ENCODE measurements at regions not wholly inside any gene's neighbourhood (a gene's known extent, or its start where the extent isn't known, plus 50 kb on each side); places are given as distances from the start of the nearest gene placed in this dataset.
"Not testable (repeated sequence)": the region's sequence is repeated elsewhere in the genome, so short reads cannot be mapped to it uniquely, and the experiment has no call there.

GRCh38 chr6:3617681-3618311, 133.7 kb downstream of the PXDC1 start:
- no peak for DNase-seq

- no peak for DNase-seq
Measured at GRCh38 chr6:3617192-3617631, 134.3 kb downstream of the PXDC1 start.

GRCh38 chr6:3616565-3617176, 134.8 kb downstream of the PXDC1 start:
- DNase-seq = no peak

- no peak for DNase-seq
Measured at GRCh38 chr6:3615391-3616380, 135.8 kb downstream of the PXDC1 start.

GRCh38 chr6:3614918-3615317, 136.6 kb downstream of the PXDC1 start:
- no peak for DNase-seq

- DNase-seq = not testable (repeated sequence)
Measured at GRCh38 chr6:3613565-3613964, 137.9 kb downstream of the PXDC1 start.

GRCh38 chr6:3612341-3613041, 139.0 kb downstream of the PXDC1 start:
- DNase-seq = no peak

- no peak for DNase-seq
Measured at GRCh38 chr6:3610921-3611320, 140.6 kb downstream of the PXDC1 start.

- no peak for DNase-seq
Measured at GRCh38 chr6:3610206-3610605, 141.3 kb downstream of the PXDC1 start.

- no peak for DNase-seq
Measured at GRCh38 chr6:3609388-3609787, 142.1 kb downstream of the PXDC1 start.

GRCh38 chr6:3608159-3608558, 143.4 kb downstream of the PXDC1 start:
- no peak for DNase-seq

GRCh38 chr6:3607599-3607998, 143.9 kb downstream of the PXDC1 start:
- DNase-seq = no peak

- DNase-seq = no peak
Measured at GRCh38 chr6:3607171-3607570, 144.3 kb downstream of the PXDC1 start.

GRCh38 chr6:3603340-3604130, 146.7 kb upstream of the SLC22A23 start:
- DNase-seq = no peak

GRCh38 chr6:3601570-3601969, 144.7 kb upstream of the SLC22A23 start:
- DNase-seq = no peak

- no peak for DNase-seq
Measured at GRCh38 chr6:3597500-3598064, 140.7 kb upstream of the SLC22A23 start.

GRCh38 chr6:3596766-3597165, 139.9 kb upstream of the SLC22A23 start:
- DNase-seq = peak in 2 of 4 experiments; percentile 10 to 20

- DNase-seq = peak; percentile 13 to 51 (median 40)
Measured at GRCh38 chr6:3594201-3594600, 137.4 kb upstream of the SLC22A23 start.

GRCh38 chr6:3593161-3593560, 136.3 kb upstream of the SLC22A23 start:
- DNase-seq = no peak

- DNase-seq = peak; percentile 59 to 92 (median 78)
Measured at GRCh38 chr6:3592371-3592941, 135.6 kb upstream of the SLC22A23 start.

GRCh38 chr6:3591970-3592369, 135.1 kb upstream of the SLC22A23 start:
- no peak for DNase-seq

All from suppressor macrophage (primary cell).